ENCODE measurements at regions not wholly inside any gene's neighbourhood (a gene's known extent, or its start where the extent isn't known, plus 50 kb on each side); places are given as distances from the start of the nearest gene placed in this dataset.
"Not testable (repeated sequence)": the region's sequence is repeated elsewhere in the genome, so short reads cannot be mapped to it uniquely, and the experiment has no call there.

GRCh38 chr17:20633268-20634059 lies 53.9 kb downstream of the CDRT15L2 start:
- not testable (repeated sequence) for DNase-seq

- not testable (repeated sequence) for DNase-seq
Measured at GRCh38 chr17:20640147-20640546, 60.6 kb downstream of the CDRT15L2 start.

- peak; percentile 23 for DNase-seq
Measured at GRCh38 chr17:20646661-20647272, 67.2 kb downstream of the CDRT15L2 start.

- not testable (repeated sequence) for DNase-seq
Measured at GRCh38 chr17:20649097-20649767, 69.7 kb downstream of the CDRT15L2 start.

- DNase-seq = not testable (repeated sequence)
Measured at GRCh38 chr17:20651022-20651421, 71.5 kb downstream of the CDRT15L2 start.

GRCh38 chr17:20651736-20652135 lies 72.2 kb downstream of the CDRT15L2 start:
- DNase-seq = not testable (repeated sequence)

- DNase-seq = not testable (repeated sequence)
Measured at GRCh38 chr17:20653391-20653790, 73.9 kb downstream of the CDRT15L2 start.

- DNase-seq = not testable (repeated sequence)
Measured at GRCh38 chr17:20654114-20654513, 74.6 kb downstream of the CDRT15L2 start.

GRCh38 chr17:20654575-20654974 lies 75.1 kb downstream of the CDRT15L2 start:
- DNase-seq = not testable (repeated sequence)

GRCh38 chr17:20665103-20665955 lies 85.8 kb downstream of the CDRT15L2 start:
- not testable (repeated sequence) for DNase-seq

- DNase-seq = peak; percentile 13
Measured at GRCh38 chr17:20666689-20667088, 87.2 kb downstream of the CDRT15L2 start.

- not testable (repeated sequence) for DNase-seq
Measured at GRCh38 chr17:20667712-20668111, 88.2 kb downstream of the CDRT15L2 start.

- DNase-seq = not testable (repeated sequence)
Measured at GRCh38 chr17:20668316-20668715, 88.8 kb downstream of the CDRT15L2 start.

- DNase-seq = not testable (repeated sequence)
Measured at GRCh38 chr17:20668868-20669267, 89.3 kb downstream of the CDRT15L2 start.

GRCh38 chr17:20670506-20670905 lies 91.0 kb downstream of the CDRT15L2 start:
- not testable (repeated sequence) for DNase-seq

- not testable (repeated sequence) for DNase-seq
Measured at GRCh38 chr17:20674374-20674773, 94.8 kb downstream of the CDRT15L2 start.

GRCh38 chr17:20675707-20676106 lies 96.2 kb downstream of the CDRT15L2 start:
- not testable (repeated sequence) for DNase-seq

- DNase-seq = not testable (repeated sequence)
Measured at GRCh38 chr17:20676656-20677055, 97.1 kb downstream of the CDRT15L2 start.

- DNase-seq = not testable (repeated sequence)
Measured at GRCh38 chr17:20677469-20677868, 97.9 kb downstream of the CDRT15L2 start.

- DNase-seq = not testable (repeated sequence)
Measured at GRCh38 chr17:20678424-20678823, 98.9 kb downstream of the CDRT15L2 start.

- DNase-seq = not testable (repeated sequence)
Measured at GRCh38 chr17:20681746-20682722, 102.5 kb downstream of the CDRT15L2 start.
